T1000 (cell line): ENCODE measurements at regions not wholly inside any gene's neighbourhood (a gene's known extent, or its start where the extent isn't known, plus 50 kb on each side); places are given as distances from the start of the nearest gene placed in this dataset.
"Not testable (repeated sequence)": the region's sequence is repeated elsewhere in the genome, so short reads cannot be mapped to it uniquely, and the experiment has no call there.

ENCODE experiments used
- DNase-seq: peaks from one replicate; lab custom pipeline; 2025; ENCODE audit warnings: mixed read lengths; lab: John Stamatoyannopoulos, UW

GRCh38 chr6:147674099-147674498 lies 165.6 kb downstream of the SAMD5 start:
- no peak for DNase-seq

DNA sequence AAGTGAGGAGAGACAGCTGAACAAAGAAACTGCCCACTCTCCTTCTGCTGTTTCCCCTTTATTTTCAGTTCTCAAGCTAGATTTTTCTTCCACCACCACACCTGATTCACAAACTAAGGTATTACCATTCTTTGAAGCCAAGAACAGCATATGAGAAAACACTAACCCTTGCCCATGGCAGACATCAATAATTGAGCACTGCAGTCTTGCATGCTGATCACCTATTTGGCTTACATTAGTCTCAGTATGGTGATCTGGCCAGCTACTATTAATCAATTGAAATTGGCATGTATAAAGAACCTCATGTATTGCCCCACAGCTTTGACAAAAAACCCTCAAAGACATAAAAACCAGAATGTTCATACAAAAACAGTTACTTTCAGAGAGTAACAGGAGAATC lies 166.3 kb downstream of the SAMD5 start:
- DNase-seq: no peak

DNA sequence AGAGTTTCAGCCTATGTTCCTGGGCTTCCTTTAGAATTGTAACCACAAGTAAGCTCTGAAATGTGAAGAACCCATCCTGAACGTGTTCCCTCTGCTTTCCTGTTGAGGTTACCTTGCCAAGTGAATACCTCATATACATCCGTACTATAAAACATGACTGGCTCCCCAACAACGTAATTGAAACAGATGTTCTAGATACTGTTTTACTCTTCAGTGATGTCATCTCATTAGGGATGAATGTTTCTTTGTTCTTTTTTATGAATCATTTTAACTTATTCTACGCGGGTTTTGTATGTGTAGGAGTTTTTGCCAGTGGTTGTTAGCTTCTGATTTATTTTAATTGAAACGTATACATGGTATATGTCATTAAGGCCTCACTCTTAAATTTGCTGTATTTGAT lies 166.8 kb downstream of the SAMD5 start:
- DNase-seq: no peak

GRCh38 chr6:147676495-147677199 lies 168.2 kb downstream of the SAMD5 start:
- DNase-seq: no peak

- DNase-seq: no peak
These were observed 169.2 kb downstream of the SAMD5 start for GRCh38 chr6:147677647-147678046.

DNA sequence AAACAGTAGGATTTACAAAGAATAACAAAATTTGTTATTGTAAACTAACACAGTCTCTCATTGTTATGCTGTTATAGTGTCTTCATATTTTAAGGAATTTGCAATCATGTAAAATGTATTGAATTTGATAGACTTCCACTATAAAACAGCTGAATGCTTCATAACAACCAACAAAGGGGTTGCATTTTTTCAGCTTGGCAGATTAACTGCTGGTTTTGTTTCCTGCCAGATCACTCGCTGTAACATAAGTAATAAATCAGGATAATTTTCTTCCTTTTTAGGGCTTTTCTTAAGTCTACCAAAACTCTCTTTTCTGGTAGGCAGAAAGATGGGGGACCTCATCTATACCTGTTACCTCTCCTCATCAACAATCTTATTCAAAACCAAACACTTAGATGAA lies 169.8 kb downstream of the SAMD5 start:
- no peak for DNase-seq

DNA sequence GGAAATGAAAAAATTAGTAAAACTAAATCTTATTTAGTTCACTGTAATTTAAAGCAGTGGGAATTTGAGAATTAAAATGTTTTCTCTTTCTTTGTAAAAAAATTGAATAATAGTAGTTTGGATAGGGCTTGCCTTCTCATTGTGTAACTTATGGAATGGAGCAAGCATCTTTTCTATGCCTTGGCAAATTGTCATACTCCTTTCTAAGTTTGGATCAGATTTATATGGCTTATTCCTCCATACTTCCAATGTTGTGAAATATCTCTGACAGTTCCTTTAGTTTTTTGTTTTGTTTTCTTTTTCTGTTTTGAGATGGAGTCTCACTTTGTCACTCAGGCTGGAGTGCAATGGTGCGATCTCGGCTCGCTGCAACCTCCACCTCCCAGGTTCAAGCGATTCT lies 176.4 kb downstream of the SAMD5 start:
- no peak for DNase-seq

- no peak for DNase-seq
These were observed 180.9 kb downstream of the SAMD5 start for GRCh38 chr6:147689398-147689797.

DNA sequence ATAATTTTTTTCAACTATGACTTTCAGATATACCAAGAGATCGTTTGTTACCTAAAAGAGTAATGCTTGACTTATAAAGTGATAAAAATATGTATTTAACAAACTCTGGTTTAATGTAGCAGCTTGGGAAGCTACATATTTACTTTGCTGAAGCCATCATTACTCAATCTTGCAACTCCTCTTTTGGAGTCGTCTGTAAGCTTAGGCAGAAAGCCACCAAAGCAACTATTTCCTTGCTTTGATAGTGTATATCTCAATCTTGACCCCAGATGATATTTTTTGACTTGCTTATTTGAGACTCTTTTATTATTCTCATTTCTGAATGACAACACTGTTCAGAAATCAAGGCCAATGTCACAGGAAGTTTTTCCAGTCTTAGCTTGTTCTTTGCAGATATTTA lies 183.0 kb downstream of the SAMD5 start:
- DNase-seq: no peak

DNA sequence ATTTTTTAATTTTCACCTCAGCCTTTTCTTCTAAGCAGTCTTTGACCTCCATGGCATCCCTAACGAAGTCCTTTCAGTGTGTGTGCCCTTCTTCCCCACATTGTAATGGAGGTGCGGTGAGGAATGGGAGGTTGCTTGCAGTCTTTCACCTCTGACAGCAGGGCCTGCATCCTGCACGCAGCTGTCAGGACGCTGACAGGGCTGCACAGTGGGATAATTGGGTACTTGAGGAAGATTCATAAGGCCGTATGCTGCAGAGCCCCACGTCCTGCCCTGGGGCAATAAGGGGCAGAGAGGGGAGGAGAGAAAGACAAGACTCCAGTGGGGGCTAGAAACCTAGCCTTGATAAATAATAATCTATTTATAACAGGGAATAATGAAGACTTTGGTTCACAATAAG lies 184.7 kb downstream of the SAMD5 start:
- DNase-seq: no peak

DNA sequence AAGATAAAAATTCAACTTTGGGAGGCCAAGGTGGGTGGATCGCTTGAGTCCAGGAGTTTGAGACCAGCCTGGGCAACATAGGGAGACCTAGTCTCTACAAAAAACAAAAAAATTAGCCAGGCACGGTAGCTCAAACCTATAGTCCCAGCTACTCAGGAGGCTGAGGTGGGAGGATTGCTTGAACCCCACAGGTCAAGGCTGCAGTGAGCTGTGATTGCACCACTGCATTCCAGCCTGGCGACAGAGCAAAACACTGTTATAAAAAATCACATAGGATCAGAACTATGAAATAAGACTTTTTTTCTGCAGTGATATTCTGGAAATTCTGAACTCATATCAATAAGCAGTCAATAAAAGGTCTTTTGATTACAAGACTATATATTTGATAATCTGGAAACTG lies 186.1 kb downstream of the SAMD5 start:
- DNase-seq: not testable (repeated sequence)

- no peak for DNase-seq
These were observed 187.3 kb downstream of the SAMD5 start for GRCh38 chr6:147695819-147696218.

DNA sequence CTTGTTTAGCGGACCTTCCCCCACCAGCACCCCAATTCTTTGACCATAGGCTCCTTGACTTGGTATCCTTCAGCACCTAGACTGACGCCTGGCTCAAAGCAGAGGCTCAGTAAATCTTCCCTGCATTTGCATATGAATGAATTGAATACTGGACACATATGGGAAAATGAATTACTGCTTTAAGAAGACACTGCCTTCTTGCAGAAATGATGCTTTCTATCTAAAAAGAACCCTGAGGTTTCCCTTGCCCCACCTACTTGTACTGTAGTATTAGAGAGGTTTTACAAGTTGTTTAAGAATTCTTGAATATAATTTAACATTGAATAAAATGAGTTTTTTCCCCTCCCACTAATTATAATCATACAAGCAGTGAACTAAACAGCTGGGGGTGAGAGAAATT lies 190.7 kb downstream of the SAMD5 start:
- no peak for DNase-seq

- DNase-seq: no peak
These were observed 191.1 kb downstream of the SAMD5 start for GRCh38 chr6:147699637-147700036.

DNA sequence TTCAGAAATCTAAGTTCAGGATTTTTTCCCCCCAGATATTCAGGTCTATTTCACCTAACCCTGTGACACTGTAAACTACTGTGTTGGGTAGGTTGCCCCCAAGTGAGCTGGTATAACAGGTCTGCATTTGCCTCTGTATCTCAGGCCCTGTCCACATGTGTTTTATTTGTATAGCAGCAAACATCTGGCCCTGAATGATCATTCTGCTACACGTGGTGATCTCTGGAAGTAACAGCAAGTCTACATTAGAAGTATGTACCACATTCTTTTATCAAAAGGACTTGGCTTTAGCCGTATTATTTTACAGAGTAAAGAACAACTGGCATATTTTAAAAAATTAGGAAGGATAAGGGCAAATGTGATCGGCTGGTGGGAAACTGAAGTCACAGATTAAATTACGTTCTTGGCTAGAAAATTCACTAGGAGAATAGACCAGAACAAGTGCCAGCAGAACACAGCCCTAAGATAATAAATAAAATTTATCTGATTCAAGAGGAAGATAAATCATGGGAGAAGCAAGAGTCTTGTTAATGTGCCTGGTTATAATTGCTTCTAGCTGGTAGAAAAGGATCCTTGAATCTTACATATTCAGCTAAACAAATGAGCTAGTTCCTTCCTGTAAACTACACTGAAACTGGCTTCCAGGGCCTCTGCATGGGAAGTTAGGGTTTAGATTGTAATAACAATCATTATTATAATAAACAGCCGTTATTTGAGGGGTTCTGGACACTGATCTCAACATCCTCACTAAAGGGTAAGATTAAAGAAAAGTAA lies 192.1 kb downstream of the SAMD5 start:
- DNase-seq: no peak

DNA sequence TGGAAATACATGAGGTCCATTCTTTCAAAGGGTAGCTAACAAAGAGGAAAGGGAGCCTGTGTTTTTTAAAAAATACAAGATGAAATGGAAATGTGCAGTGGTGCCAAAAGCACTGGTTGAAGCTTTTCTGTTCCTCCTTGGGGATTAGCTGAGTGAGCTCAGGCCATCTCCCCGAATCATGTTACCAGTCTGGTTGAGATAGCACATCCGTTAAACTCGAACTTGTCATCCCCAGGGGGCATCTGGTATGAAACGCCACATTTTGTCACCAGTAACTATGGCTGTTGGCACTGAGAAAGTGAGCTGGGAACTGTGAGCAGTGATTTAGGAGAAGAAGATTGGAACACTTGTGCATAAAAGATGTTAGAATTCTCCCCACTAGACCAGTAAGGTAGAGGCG lies 196.2 kb downstream of the SAMD5 start:
- DNase-seq: no peak

DNA sequence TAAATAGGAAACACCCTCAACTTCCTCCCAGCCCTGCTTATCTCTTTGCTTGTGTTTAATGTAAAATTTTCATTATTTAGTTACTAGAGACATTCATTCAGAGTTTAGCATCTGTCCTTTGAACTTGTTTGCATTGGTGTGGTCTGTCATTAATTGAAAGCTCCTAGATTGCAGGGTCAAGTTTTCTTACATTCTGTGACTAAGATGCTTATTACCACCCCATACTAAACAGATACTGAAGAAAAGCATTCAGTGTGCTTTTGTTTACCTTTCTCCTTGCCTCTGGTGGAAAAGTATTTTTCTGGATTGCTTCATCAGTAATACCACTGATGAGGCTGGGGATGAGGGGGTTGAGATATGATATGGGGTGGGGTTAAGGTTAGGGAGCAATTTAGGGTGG lies 199.0 kb downstream of the SAMD5 start:
- no peak for DNase-seq

- DNase-seq: no peak
These were observed 199.7 kb downstream of the SAMD5 start for GRCh38 chr6:147708170-147708569.

GRCh38 chr6:147709396-147710272 lies 201.1 kb downstream of the SAMD5 start:
- no peak for DNase-seq

- DNase-seq: no peak
These were observed 202.4 kb downstream of the SAMD5 start for GRCh38 chr6:147710890-147711289.

DNA sequence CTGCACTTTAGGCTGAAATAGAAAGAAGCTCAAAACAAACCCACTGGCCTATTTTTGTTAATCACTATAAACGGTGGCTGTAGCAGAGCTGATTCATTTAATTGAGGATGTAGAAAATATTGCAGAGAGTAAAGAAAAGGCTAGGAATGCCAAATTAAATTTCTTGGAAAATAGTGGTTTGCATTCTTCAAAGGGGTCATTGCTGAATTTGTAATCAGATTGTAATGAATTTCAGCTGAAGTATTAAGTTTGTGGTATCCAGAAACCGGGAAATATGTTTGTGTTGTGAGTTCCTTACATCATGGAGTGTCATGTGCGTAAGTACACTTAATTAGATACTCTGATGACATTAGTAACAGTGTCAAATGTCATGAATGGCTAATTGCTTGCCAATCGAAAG lies 203.0 kb downstream of the SAMD5 start:
- DNase-seq: no peak

DNA sequence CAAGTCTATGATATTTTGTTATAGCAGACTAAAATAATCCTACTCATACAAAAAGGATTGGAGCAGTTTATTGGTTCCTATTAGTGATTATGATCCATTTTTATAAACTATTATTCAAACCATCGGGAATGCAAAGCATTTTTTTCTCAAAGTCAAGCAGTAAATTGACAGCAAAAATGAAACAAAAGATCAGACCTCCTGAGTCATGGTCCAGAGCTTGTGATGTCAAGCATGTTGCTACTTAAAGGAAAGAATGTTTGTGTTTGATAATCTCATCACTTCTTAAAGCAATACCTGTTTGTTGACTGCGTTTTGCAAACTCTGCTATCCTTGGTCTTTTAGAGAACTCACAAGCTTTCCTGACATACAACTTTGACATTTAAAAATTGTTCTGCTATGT lies 204.4 kb downstream of the SAMD5 start:
- no peak for DNase-seq

DNA sequence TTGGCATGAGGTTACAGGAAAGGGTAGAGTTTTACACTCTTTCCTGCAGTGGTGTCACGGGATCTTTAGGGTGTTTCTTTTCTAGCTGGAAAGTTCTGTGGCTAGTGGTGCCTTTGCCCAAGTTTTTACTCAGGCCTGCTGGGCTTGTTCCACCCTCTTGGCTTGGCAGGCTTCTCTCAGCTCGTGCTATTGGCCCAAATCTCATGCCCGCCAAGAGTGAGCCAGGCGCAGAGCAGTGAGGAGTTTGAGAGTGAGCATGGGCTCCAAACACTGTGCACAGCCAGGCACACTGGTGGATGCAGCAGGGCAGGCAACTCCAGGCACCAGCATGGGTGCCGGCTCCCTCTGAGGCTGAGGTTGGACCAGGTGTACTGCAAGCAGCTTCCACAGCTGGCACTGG lies 206.5 kb downstream of the SAMD5 start:
- DNase-seq: no peak
